ENCODE measurements at regions not wholly inside any gene's neighbourhood (a gene's known extent, or its start where the extent isn't known, plus 50 kb on each side); places are given as distances from the start of the nearest gene placed in this dataset.

GRCh38 chr10:50963063-50963462, 77.6 kb upstream of the A1CF start:
- Histone ChIP-seq H3K79me2 (ENCODE audit: control insufficient read depth in 1 of 2, insufficient read depth in 2 of 2, low read length in 2 of 2) (no peaks in the 10 kb centered on the region), H2BK15ac (ENCODE audit: low read length) (no peak overlapping the region), H3K4ac (replicated peaks; ENCODE audit: insufficient read length, low read depth, low read length) (no peak overlapping the region), H3K79me1 (ENCODE audit: low read depth, low read length) (no peaks in the 10 kb centered on the region), H3K4me3 (ENCODE audit: extremely low read depth in 1 of 4, insufficient read depth in 2 of 4, low read depth in 3 of 4, low read length in 4 of 4) (no peak overlapping the region), H4K8ac (ENCODE audit: extremely low read depth, insufficient read depth, low read length) (no peak overlapping the region), H3K36me3 (ENCODE audit: control insufficient read depth in 2 of 4, insufficient read depth in 4 of 4, low read length in 3 of 4) (no peaks in the 10 kb centered on the region), H4K5ac (ENCODE audit: insufficient read length, low read depth, low read length) (no peak overlapping the region), H2AFZ (ENCODE audit: low read length) (no peak overlapping the region), H3K4me2 (ENCODE audit: insufficient read depth in 1 of 2, low read depth in 2 of 2, low read length in 2 of 2) (no peak overlapping the region), H3K27me3 (replicated peaks in 1 of 4; ENCODE audit: control insufficient read depth in 3 of 4, extremely low read depth in 1 of 4, insufficient read depth in 3 of 4, low read length in 3 of 4) (no peaks in the 10 kb centered on the region), H2AK5ac (ENCODE audit: low read depth, low read length) (no peak overlapping the region), H3K14ac (ENCODE audit: insufficient read length) (no peak overlapping the region), H4K91ac (replicated peaks; ENCODE audit: insufficient read length, low read length) (no peak overlapping the region), H3K9ac (replicated peaks in 1 of 4; ENCODE audit: extremely low read depth in 1 of 4, low read depth in 3 of 4, low read length in 3 of 4) (no peak overlapping the region), H3K56ac (replicated peaks; ENCODE audit: insufficient read length, low read depth, low read length) (no peak overlapping the region), H3K4me1 (replicated peaks in 1 of 4; ENCODE audit: control insufficient read depth in 3 of 4, insufficient read depth in 4 of 4, low read length in 3 of 4) (no peaks in the 10 kb centered on the region), H4K20me1 (replicated peaks in 1 of 2; ENCODE audit: control insufficient read depth in 1 of 2, insufficient read depth in 2 of 2, low read length in 2 of 2) (no peaks in the 10 kb centered on the region), H3K18ac (ENCODE audit: extremely low read depth, low read length) (no peak overlapping the region), H3K23me2 (ENCODE audit: low read depth, low read length) (no peaks in the 10 kb centered on the region), H3K9me3 (ENCODE audit: insufficient read depth in 2 of 2, low read depth in 1 of 2, low read length in 1 of 2) (no peaks in the 10 kb centered on the region), H2BK5ac (ENCODE audit: low read depth, low read length) (no peak overlapping the region), H2BK20ac (ENCODE audit: low read length) (no peak overlapping the region), H3K27ac (ENCODE audit: low read depth, low read length) (no peak overlapping the region), H2BK12ac (ENCODE audit: low read depth, low read length) (no peak overlapping the region), H3K23ac (ENCODE audit: insufficient read length) (no peak overlapping the region), H2BK120ac (replicated peaks; ENCODE audit: low read depth, low read length) (no peak overlapping the region)
- CTCF ChIA-PET (ENCODE audit: partially characterized antibody), result no interaction called here
- DNase-seq (ENCODE audit: low read depth in 1 of 2, low spot score in 2 of 2) (no peak), FAIRE-seq (no peak)
- 96% methylated on average over 1 of the region's 1 CpG; no CpG with 5 or more reads in 1 of the 2 experiments for whole genome bisulfite sequencing, 2 experiments (ENCODE audit: extremely low coverage in 1 of 2, insufficient coverage in 1 of 2, insufficient read length in 1 of 2, insufficient replicate concordance in 2 of 2, low coverage in 1 of 2, low lambda C conversion rate in 2 of 2, missing lambda C conversion rate in 1 of 2)
- POLR2A ChIA-PET (ENCODE audit: partially characterized antibody), result no interaction called here
- TF ChIP-seq ATF2 (IDR thresholded peaks at IDR 0.05; ENCODE audit: low read length) (no peak), TBP (IDR thresholded peaks at IDR 0.05; ENCODE audit: low read depth, low read length) (no peak)

Data from H1 (cell line).